Epithelial cell of esophagus (primary cell): ENCODE measurements at regions not wholly inside any gene's neighbourhood (a gene's known extent, or its start where the extent isn't known, plus 50 kb on each side); places are given as distances from the start of the nearest gene placed in this dataset.

ENCODE experiments used
- DNase-seq: peaks from one replicate; pipeline ENCODE4 v3.0.0; 2010; ENCODE audit warnings: low read depth
- H3K4me3 ChIP-seq: 2 replicates; pipeline ENCODE4 v1.5.1; 2011; ENCODE audit warnings: mild to moderate bottlenecking, low read length, control low read depth
- CTCF ChIP-seq: IDR thresholded peaks from 2 replicates; pipeline ENCODE4 v1.5.1; 2011; ENCODE audit warnings: low read depth, mild to moderate bottlenecking, low read length, control low read depth, inconsistent platforms; ENCODE audit not compliant: insufficient read depth; ENCODE audit errors: missing control alignments

GRCh38 chr16:56041556-56042140 lies 149.6 kb upstream of the GNAO1 start:
- no peak overlapping the region for H3K4me3 ChIP-seq
- peak; percentile 45 for TF ChIP-seq CTCF
- peak; percentile 50 for DNase-seq

- H3K4me3 ChIP-seq: no peak overlapping the region
- TF ChIP-seq CTCF: no peak
- DNase-seq: no peak
Observed at GRCh38 chr16:56038564-56039098, 152.7 kb upstream of the GNAO1 start.

GRCh38 chr16:56032072-56032471 lies 156.9 kb upstream of the CES5A start:
- no peak overlapping the region for H3K4me3 ChIP-seq
- no peak for TF ChIP-seq CTCF
- no peak for DNase-seq

GRCh38 chr16:56029026-56029425 lies 153.9 kb upstream of the CES5A start:
- H3K4me3 ChIP-seq: no peak overlapping the region
- no peak for DNase-seq
- TF ChIP-seq CTCF: no peak

GRCh38 chr16:56022818-56023217 lies 147.6 kb upstream of the CES5A start:
- no peak for TF ChIP-seq CTCF
- H3K4me3 ChIP-seq: no peak overlapping the region
- DNase-seq: no peak

- TF ChIP-seq CTCF: no peak
- no peak overlapping the region for H3K4me3 ChIP-seq
- DNase-seq: no peak
Observed at GRCh38 chr16:56019274-56019673, 144.1 kb upstream of the CES5A start.

- H3K4me3 ChIP-seq: no peak overlapping the region
- no peak for TF ChIP-seq CTCF
- peak; percentile 68 for DNase-seq
Observed at GRCh38 chr16:56013962-56014552, 138.9 kb upstream of the CES5A start.
